Stimulated activated CD8-positive, alpha-beta memory T cell treated with anti-CD3 and anti-CD28 coated beads, Interleukin-12 subunit alpha, Interleukin-12 subunit beta, amount 100 ng/mL, for 1 hour (primary cell): ENCODE measurements at regions not wholly inside any gene's neighbourhood (a gene's known extent, or its start where the extent isn't known, plus 50 kb on each side); places are given as distances from the start of the nearest gene placed in this dataset.

Experiments used
- DNase-seq: peaks from one replicate; pipeline ENCODE4 v3.0.0-alpha.2; 2020; ENCODE audit warnings: low read depth

- DNase-seq = no peak
Observed at GRCh38 chr6:159118924-159119323, 50.3 kb upstream of the FNDC1 start.

GRCh38 chr6:159117563-159117962 is 51.6 kb upstream of the FNDC1 start:
- DNase-seq = no peak

- DNase-seq = no peak
Observed at GRCh38 chr6:159117046-159117445, 52.2 kb upstream of the FNDC1 start.

- no peak for DNase-seq
Observed at GRCh38 chr6:159116343-159116742, 52.9 kb upstream of the FNDC1 start.

GRCh38 chr6:159114569-159114968 is 54.6 kb upstream of the FNDC1 start:
- DNase-seq = no peak

- DNase-seq = no peak
Observed at GRCh38 chr6:159113223-159113622, 56.0 kb upstream of the FNDC1 start.

GRCh38 chr6:159112714-159113113 is 56.5 kb upstream of the FNDC1 start:
- DNase-seq = no peak

GRCh38 chr6:159110748-159111147 is 58.5 kb upstream of the FNDC1 start:
- DNase-seq = no peak

GRCh38 chr6:159110013-159110412 is 59.2 kb upstream of the FNDC1 start:
- no peak for DNase-seq

GRCh38 chr6:159109391-159109790 is 59.8 kb upstream of the FNDC1 start:
- no peak for DNase-seq

GRCh38 chr6:159108426-159108985 is 60.7 kb upstream of the FNDC1 start:
- DNase-seq = no peak

GRCh38 chr6:159107451-159108260 is 61.5 kb upstream of the FNDC1 start:
- DNase-seq = peak; percentile 50

- peak; percentile 87 for DNase-seq
Observed at GRCh38 chr6:159106627-159107241, 61.9 kb upstream of the TAGAP start.

GRCh38 chr6:159105716-159106115 is 60.9 kb upstream of the TAGAP start:
- no peak for DNase-seq

- DNase-seq = no peak
Observed at GRCh38 chr6:159104931-159105330, 60.1 kb upstream of the TAGAP start.

- peak; percentile 71 for DNase-seq
Observed at GRCh38 chr6:159104163-159104925, 59.6 kb upstream of the TAGAP start.

- DNase-seq = no peak
Observed at GRCh38 chr6:159103396-159104162, 58.8 kb upstream of the TAGAP start.

GRCh38 chr6:159102373-159103160 is 57.8 kb upstream of the TAGAP start:
- no peak for DNase-seq

GRCh38 chr6:159101656-159102055 is 56.9 kb upstream of the TAGAP start:
- DNase-seq = no peak

GRCh38 chr6:159100395-159101182 is 55.8 kb upstream of the TAGAP start:
- no peak for DNase-seq
